OCI-LY1 (cell line): ENCODE measurements at regions not wholly inside any gene's neighbourhood (a gene's known extent, or its start where the extent isn't known, plus 50 kb on each side); places are given as distances from the start of the nearest gene placed in this dataset.

ENCODE experiments used
- H2AFZ ChIP-seq: fragments of 200-600 bp; sonication (generic), shearing (Covaris generic); 2 replicates; pipeline ENCODE4 v1.6.0; 2014; ENCODE audit warnings: antibody characterized with exemption, mild to moderate bottlenecking, low read length
- H3F3A ChIP-seq: fragments of 200-600 bp; sonication (generic), shearing (Covaris generic); 2 replicates; pipeline ENCODE4 v1.6.0; 2014; ENCODE audit warnings: mild to moderate bottlenecking, antibody characterized with exemption, low read length, moderate library complexity; ENCODE audit not compliant: insufficient read depth
- H3K27ac ChIP-seq: fragments of 200-600 bp; sonication (generic); 2 replicates; pipeline ENCODE4 v1.5.1; 2014; ENCODE audit warnings: low read length, mixed run types, mild to moderate bottlenecking, low read depth; ENCODE audit not compliant: poor library complexity, severe bottlenecking
- H3K27me3 ChIP-seq: fragments of 200-600 bp; sonication (generic); 2 replicates; pipeline ENCODE4 v1.6.0; 2014; ENCODE audit warnings: antibody characterized with exemption, mild to moderate bottlenecking, low read length, moderate library complexity; ENCODE audit not compliant: insufficient read depth
- H3K36me3 ChIP-seq: fragments of 200-600 bp; sonication (generic); 2 replicates; pipeline ENCODE4 v1.6.1; 2014; ENCODE audit warnings: mild to moderate bottlenecking, antibody characterized with exemption, low read length, moderate library complexity, mixed read lengths; ENCODE audit not compliant: insufficient read depth
- H3K4me1 ChIP-seq: fragments of 200-600 bp; sonication (generic); 2 replicates; pipeline ENCODE4 v1.5.1; 2014; ENCODE audit warnings: mild to moderate bottlenecking, low read length, moderate library complexity; ENCODE audit not compliant: insufficient read depth, severe bottlenecking
- H3K4me2 ChIP-seq: fragments of 200-600 bp; sonication (generic), shearing (Covaris generic); 2 replicates; pipeline ENCODE4 v1.6.1; 2014; ENCODE audit warnings: low read length
- H3K4me3 ChIP-seq: fragments of 200-600 bp; sonication (generic); 2 replicates; pipeline ENCODE4 v1.5.1; 2014; ENCODE audit warnings: low read length, low read depth, mild to moderate bottlenecking, mixed read lengths; ENCODE audit not compliant: poor library complexity, severe bottlenecking
- H3K79me2 ChIP-seq: fragments of 200-600 bp; shearing (Covaris generic); 2 replicates; pipeline ENCODE4 v1.6.1; 2016; ENCODE audit warnings: mixed run types, low read length, mixed read lengths; ENCODE audit not compliant: insufficient read depth
- H3K9ac ChIP-seq: fragments of 200-600 bp; sonication (generic), shearing (Covaris generic); 2 replicates; pipeline ENCODE4 v1.6.1; 2014; ENCODE audit warnings: mild to moderate bottlenecking, low read length, mixed read lengths
- H3K9me2 ChIP-seq: fragments of 200-600 bp; sonication (generic), shearing (Covaris generic); 2 replicates; pipeline ENCODE4 v1.6.1; 2014; ENCODE audit warnings: low read depth, mild to moderate bottlenecking, low read length, mixed read lengths
- H3K9me3 ChIP-seq: fragments of 200-600 bp; shearing (Covaris generic); 2 replicates; pipeline ENCODE4 v1.6.1; 2014; ENCODE audit warnings: low read length, mixed read lengths
- H4K20me1 ChIP-seq: fragments of 200-600 bp; sonication (generic), shearing (Covaris generic); 2 replicates; pipeline ENCODE4 v1.6.0; 2016; ENCODE audit warnings: mild to moderate bottlenecking, low read length; ENCODE audit not compliant: insufficient read depth
- EZH2 ChIP-seq: fragments of 200-600 bp; sonication (generic), shearing (Covaris generic); IDR thresholded peaks from 2 replicates; pipeline ENCODE4 v1.8.0; 2017; ENCODE audit warnings: borderline replicate concordance, mixed run types, mild to moderate bottlenecking, antibody characterized with exemption, low read length, moderate library complexity, mixed read lengths
- TF ChIP-seq, protein P1 (sequence below): fragments of 200-600 bp; sonication (generic), shearing (Covaris generic); IDR thresholded peaks from 2 replicates; pipeline ENCODE4 v1.5.1; 2017; ENCODE audit warnings: mild to moderate bottlenecking, antibody characterized with exemption, low read length, moderate library complexity, mixed read lengths

DNA sequence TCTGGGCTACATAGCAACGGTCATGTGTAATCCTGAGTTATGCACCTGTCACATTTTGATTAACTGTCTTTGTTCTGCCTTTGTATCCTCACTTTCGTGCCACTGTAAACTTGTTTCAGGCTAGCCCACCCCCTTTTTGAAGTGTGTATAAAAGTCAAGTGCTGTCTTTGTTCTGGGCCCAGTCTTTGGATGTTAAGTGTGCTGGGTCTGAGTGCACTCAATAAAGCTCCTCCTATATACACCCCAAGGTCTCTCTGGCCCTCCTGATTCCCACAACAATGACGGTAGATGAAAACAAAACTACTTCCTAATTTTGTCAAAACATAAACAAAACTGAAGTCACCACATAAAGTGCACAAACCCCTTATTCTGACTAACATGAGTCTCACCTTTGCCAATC is 633.4 kb downstream of the DSC3 start:
- no peak overlapping the region for H2AFZ ChIP-seq
- H3K4me2 ChIP-seq: no peak overlapping the region
- no peaks in the 10 kb centered on the region for H3K9me3 ChIP-seq
- no peaks in the 10 kb centered on the region for H3F3A ChIP-seq
- no peaks in the 10 kb centered on the region for H3K27me3 ChIP-seq
- TF ChIP-seq EZH2: no peak
- TF ChIP-seq, protein P1, sequence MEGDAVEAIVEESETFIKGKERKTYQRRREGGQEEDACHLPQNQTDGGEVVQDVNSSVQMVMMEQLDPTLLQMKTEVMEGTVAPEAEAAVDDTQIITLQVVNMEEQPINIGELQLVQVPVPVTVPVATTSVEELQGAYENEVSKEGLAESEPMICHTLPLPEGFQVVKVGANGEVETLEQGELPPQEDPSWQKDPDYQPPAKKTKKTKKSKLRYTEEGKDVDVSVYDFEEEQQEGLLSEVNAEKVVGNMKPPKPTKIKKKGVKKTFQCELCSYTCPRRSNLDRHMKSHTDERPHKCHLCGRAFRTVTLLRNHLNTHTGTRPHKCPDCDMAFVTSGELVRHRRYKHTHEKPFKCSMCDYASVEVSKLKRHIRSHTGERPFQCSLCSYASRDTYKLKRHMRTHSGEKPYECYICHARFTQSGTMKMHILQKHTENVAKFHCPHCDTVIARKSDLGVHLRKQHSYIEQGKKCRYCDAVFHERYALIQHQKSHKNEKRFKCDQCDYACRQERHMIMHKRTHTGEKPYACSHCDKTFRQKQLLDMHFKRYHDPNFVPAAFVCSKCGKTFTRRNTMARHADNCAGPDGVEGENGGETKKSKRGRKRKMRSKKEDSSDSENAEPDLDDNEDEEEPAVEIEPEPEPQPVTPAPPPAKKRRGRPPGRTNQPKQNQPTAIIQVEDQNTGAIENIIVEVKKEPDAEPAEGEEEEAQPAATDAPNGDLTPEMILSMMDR: no peak
- H3K9ac ChIP-seq: no peak overlapping the region
- H4K20me1 ChIP-seq: no peaks in the 10 kb centered on the region
- H3K79me2 ChIP-seq: no peaks in the 10 kb centered on the region
- H3K4me3 ChIP-seq: no peak overlapping the region
- H3K36me3 ChIP-seq: no peaks in the 10 kb centered on the region
- no peaks in the 10 kb centered on the region for H3K9me2 ChIP-seq
- no peak overlapping the region for H3K27ac ChIP-seq
- no peaks in the 10 kb centered on the region for H3K4me1 ChIP-seq

DNA sequence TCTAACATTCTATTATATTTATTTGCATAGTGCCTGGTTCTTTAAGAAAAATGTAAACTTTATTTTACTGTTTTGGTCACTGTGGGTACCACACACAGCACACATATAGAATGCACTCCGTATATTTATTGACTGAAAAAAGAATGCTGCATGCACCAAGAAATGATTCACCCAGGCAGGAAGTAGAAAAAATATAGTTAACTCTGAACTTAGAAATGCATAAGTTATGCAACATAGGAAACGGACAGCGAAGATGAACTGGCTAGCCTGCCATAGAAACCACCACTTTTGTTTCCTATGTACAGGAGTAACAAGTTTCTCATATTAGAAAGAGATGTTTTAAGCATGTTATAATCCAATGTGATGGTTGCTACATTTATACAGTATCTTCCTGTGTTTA is 635.8 kb downstream of the DSC3 start:
- Histone ChIP-seq H3K4me2 (no peak overlapping the region), H4K20me1 (no peaks in the 10 kb centered on the region), H2AFZ (no peak overlapping the region)

DNA sequence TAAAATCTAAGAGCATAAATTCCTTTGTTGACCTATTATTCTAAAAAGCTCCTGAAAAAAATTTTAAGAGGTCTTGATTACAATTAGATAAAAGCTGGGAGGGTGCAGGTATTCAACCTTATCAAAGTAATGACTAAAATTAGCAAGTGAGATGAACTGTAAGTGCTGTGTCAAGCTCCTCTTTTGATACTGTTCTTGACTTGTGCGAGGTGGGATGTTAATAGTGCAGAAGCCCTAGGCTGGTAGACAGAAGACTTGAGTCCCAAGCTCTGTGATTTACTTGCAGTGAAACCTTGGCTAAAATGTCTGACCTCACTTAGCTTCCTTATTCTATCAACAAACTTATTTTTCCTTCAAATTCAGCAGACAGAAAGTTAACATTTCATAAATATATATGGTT is 637.5 kb downstream of the DSC3 start:
- Histone ChIP-seq H3K79me2 (no peaks in the 10 kb centered on the region), H3K9me2 (no peaks in the 10 kb centered on the region), H3K4me3 (no peak overlapping the region), H3F3A (no peaks in the 10 kb centered on the region), H3K27ac (no peak overlapping the region), H4K20me1 (no peaks in the 10 kb centered on the region), H3K4me2 (no peak overlapping the region), H3K4me1 (no peaks in the 10 kb centered on the region), H3K9me3 (no peaks in the 10 kb centered on the region), H2AFZ (no peak overlapping the region), H3K36me3 (no peaks in the 10 kb centered on the region), H3K27me3 (no peaks in the 10 kb centered on the region), H3K9ac (no peak overlapping the region)
- no peak for TF ChIP-seq EZH2

More for the DNA sequence above, 635.8 kb downstream of the DSC3 start:
- no peak overlapping the region for H3K27ac ChIP-seq
- H3K9me3 ChIP-seq: no peaks in the 10 kb centered on the region
- no peaks in the 10 kb centered on the region for H3K79me2 ChIP-seq
- H3K36me3 ChIP-seq: no peaks in the 10 kb centered on the region
- H3K9me2 ChIP-seq: no peaks in the 10 kb centered on the region
- no peaks in the 10 kb centered on the region for H3F3A ChIP-seq
- no peaks in the 10 kb centered on the region for H3K4me1 ChIP-seq
- no peak overlapping the region for H3K9ac ChIP-seq
- H3K4me3 ChIP-seq: no peak overlapping the region
- TF ChIP-seq, protein P1: no peak
- TF ChIP-seq EZH2: no peak
- no peaks in the 10 kb centered on the region for H3K27me3 ChIP-seq

DNA sequence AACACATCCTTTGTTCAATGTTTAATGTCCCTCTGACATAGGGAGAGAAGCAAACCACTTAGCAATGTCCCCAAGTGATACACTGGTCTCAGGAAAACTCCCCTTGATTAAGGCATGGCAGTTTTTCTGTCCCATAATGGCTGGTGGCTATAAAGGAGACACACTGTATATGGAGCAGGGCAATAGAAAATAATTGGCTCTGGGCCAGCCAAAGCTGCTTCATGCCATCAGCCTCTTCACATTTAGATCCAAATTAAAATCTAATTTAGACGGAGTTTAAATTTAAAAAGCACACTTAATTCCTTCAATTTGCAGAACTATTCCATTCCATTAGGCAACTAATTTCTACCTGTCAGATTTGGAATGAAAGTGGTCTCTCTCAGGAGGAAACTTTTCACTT is 638.1 kb downstream of the DSC3 start:
- Histone ChIP-seq H3K27ac (no peak overlapping the region), H3K9me2 (no peaks in the 10 kb centered on the region), H2AFZ (no peak overlapping the region), H3K9ac (no peak overlapping the region), H3K4me2 (no peak overlapping the region), H3K27me3 (no peaks in the 10 kb centered on the region), H3K4me1 (no peaks in the 10 kb centered on the region), H3K9me3 (no peaks in the 10 kb centered on the region), H3K79me2 (no peaks in the 10 kb centered on the region), H3F3A (no peaks in the 10 kb centered on the region), H4K20me1 (no peaks in the 10 kb centered on the region), H3K4me3 (no peak overlapping the region), H3K36me3 (no peaks in the 10 kb centered on the region)
- TF ChIP-seq, protein P1: no peak
- no peak for TF ChIP-seq EZH2
